Stimulated activated CD4-positive, alpha-beta T cell treated with anti-CD3 and anti-CD28 coated beads, Interleukin-15, amount 100 ng/mL, for 48 hours (primary cell): ENCODE measurements at regions not wholly inside any gene's neighbourhood (a gene's known extent, or its start where the extent isn't known, plus 50 kb on each side); places are given as distances from the start of the nearest gene placed in this dataset.
"Not testable (repeated sequence)": the region's sequence is repeated elsewhere in the genome, so short reads cannot be mapped to it uniquely, and the experiment has no call there.

Experiments
- DNase-seq, 2 donors: peaks; one replicate each; pipeline ENCODE4 v3.0.0-alpha.2; 2020; ENCODE audit warnings: low read depth in 2 of 2

GRCh38 chrX:4690521-4690920 lies 977.1 kb upstream of the PRKX start:
- DNase-seq = no peak

GRCh38 chrX:4682636-4683035 lies 969.2 kb upstream of the PRKX start:
- DNase-seq = no peak

GRCh38 chrX:4675686-4676300 lies 962.3 kb upstream of the PRKX start:
- DNase-seq = no peak

GRCh38 chrX:4674028-4674782 lies 960.8 kb upstream of the PRKX start:
- DNase-seq = no peak

GRCh38 chrX:4671344-4671743 lies 957.9 kb upstream of the PRKX start:
- DNase-seq = no peak

GRCh38 chrX:4670606-4671005 lies 957.2 kb upstream of the PRKX start:
- no peak for DNase-seq

GRCh38 chrX:4668802-4669536 lies 955.5 kb upstream of the PRKX start:
- DNase-seq = no peak

GRCh38 chrX:4663085-4663484 lies 949.6 kb upstream of the PRKX start:
- DNase-seq = no peak

- no peak for DNase-seq
These were observed 948.3 kb upstream of the PRKX start for GRCh38 chrX:4661771-4662170.

GRCh38 chrX:4656419-4656818 lies 943.0 kb upstream of the PRKX start:
- no peak for DNase-seq

GRCh38 chrX:4655743-4656142 lies 942.3 kb upstream of the PRKX start:
- no peak for DNase-seq

GRCh38 chrX:4642114-4642513 lies 928.7 kb upstream of the PRKX start:
- no peak for DNase-seq

- no peak for DNase-seq
These were observed 924.6 kb upstream of the PRKX start for GRCh38 chrX:4638036-4638435.

- DNase-seq = no peak
These were observed 914.0 kb upstream of the PRKX start for GRCh38 chrX:4627414-4627813.

GRCh38 chrX:4622486-4623167 lies 909.2 kb upstream of the PRKX start:
- DNase-seq = no peak

- DNase-seq = not testable (repeated sequence)
These were observed 900.2 kb upstream of the PRKX start for GRCh38 chrX:4613651-4614050.

- no peak for DNase-seq
These were observed 875.4 kb upstream of the PRKX start for GRCh38 chrX:4588893-4589292.

GRCh38 chrX:4588466-4588865 lies 875.0 kb upstream of the PRKX start:
- no peak for DNase-seq

- DNase-seq = no peak
These were observed 874.6 kb upstream of the PRKX start for GRCh38 chrX:4588056-4588455.

- no peak for DNase-seq
These were observed 866.5 kb upstream of the PRKX start for GRCh38 chrX:4579999-4580398.

- DNase-seq = no peak
These were observed 866.0 kb upstream of the PRKX start for GRCh38 chrX:4579480-4579879.

- no peak for DNase-seq
These were observed 859.2 kb upstream of the PRKX start for GRCh38 chrX:4572691-4573090.
